ENCODE measurements at regions not wholly inside any gene's neighbourhood (a gene's known extent, or its start where the extent isn't known, plus 50 kb on each side); places are given as distances from the start of the nearest gene placed in this dataset.

GRCh38 chr6:155740781-155741399 lies 285.3 kb upstream of the NOX3 start (continued):
- no peak for TF ChIP-seq ZBTB33 (IDR thresholded peaks at IDR 0.05; ENCODE audit: extremely low read depth, insufficient replicate concordance, low read length)
- TF ChIP-seq REST (IDR thresholded peaks at IDR 0.05; ENCODE audit: low read depth), result no peak

GRCh38 chr6:155738602-155739105 lies 283.0 kb upstream of the NOX3 start:
- H4K20me1 ChIP-seq (ENCODE audit: insufficient read depth), result no peaks in the 10 kb centered on the region
- no peaks in the 10 kb centered on the region for H3K27me3 ChIP-seq (ENCODE audit: insufficient read depth, low read length)
- TF ChIP-seq EZH2 (IDR thresholded peaks at IDR 0.05) (no peak), REST (IDR thresholded peaks at IDR 0.05; ENCODE audit: low read depth) (no peak), CTCF (IDR thresholded peaks at IDR 0.05 in 2 of 3, conservative IDR thresholded peaks at IDR 0.05 in 1 of 3; ENCODE audit: borderline replicate concordance in 1 of 3, insufficient read depth in 1 of 3, low read depth in 2 of 3, low read length in 2 of 3) (no peak)
- H3K9me3 ChIP-seq (ENCODE audit: control insufficient read depth in 1 of 2, insufficient read depth in 1 of 2, low read depth in 1 of 2, low read length in 2 of 2), result no peaks in the 10 kb centered on the region
- no peaks in the 10 kb centered on the region for H3K79me2 ChIP-seq (ENCODE audit: insufficient read depth, low read length)
- CTCF ChIA-PET, result no interaction called here
- no peak overlapping the region for H3K9ac ChIP-seq (ENCODE audit: low read length)
- ATAC-seq (no peak), DNase-seq (ENCODE audit: low read depth, low spot score) (no peak)
- H3K27ac ChIP-seq (ENCODE audit: low read depth, low read length), result no peak overlapping the region
- no peaks in the 10 kb centered on the region for H3K9me2 ChIP-seq (ENCODE audit: insufficient read depth)
- no peak overlapping the region for H2AFZ ChIP-seq (ENCODE audit: low read depth, low read length, poor library complexity, severe bottlenecking)
- BruUV-seq (replicated peaks), result no TSS peak
- RAD21 ChIA-PET (ENCODE audit: low non-redundant PET in 1 of 2, low total read pairs in 2 of 2, uncharacterized antibody in 2 of 2, unreplicated experiment in 2 of 2), result no interaction called here
- no peaks in the 10 kb centered on the region for H3K4me1 ChIP-seq (ENCODE audit: control insufficient read depth in 1 of 2, insufficient read depth in 2 of 2, low read length in 2 of 2)
- POLR2A ChIA-PET, result no interaction called here
- H3K4me3 ChIP-seq (replicated peaks in 1 of 2; ENCODE audit: low read depth in 1 of 2, low read length in 2 of 2), result no peak overlapping the region
- no peaks in the 10 kb centered on the region for H3K36me3 ChIP-seq (ENCODE audit: control insufficient read depth in 1 of 2, insufficient read depth in 2 of 2, low read length in 2 of 2)
- intact Hi-C loops (cut with micrococcal nuclease), result no loop called here
- H3K4me2 ChIP-seq (ENCODE audit: low read length), result no peak overlapping the region
